ENCODE measurements at regions not wholly inside any gene's neighbourhood (a gene's known extent, or its start where the extent isn't known, plus 50 kb on each side); places are given as distances from the start of the nearest gene placed in this dataset.
"Not testable (repeated sequence)": the region's sequence is repeated elsewhere in the genome, so short reads cannot be mapped to it uniquely, and the experiment has no call there.

- DNase-seq (ENCODE audit: low read depth in 2 of 2), result no peak
Observed at GRCh38 chr10:28135258-28135657, 136.4 kb upstream of the ODAD2 start.

DNA sequence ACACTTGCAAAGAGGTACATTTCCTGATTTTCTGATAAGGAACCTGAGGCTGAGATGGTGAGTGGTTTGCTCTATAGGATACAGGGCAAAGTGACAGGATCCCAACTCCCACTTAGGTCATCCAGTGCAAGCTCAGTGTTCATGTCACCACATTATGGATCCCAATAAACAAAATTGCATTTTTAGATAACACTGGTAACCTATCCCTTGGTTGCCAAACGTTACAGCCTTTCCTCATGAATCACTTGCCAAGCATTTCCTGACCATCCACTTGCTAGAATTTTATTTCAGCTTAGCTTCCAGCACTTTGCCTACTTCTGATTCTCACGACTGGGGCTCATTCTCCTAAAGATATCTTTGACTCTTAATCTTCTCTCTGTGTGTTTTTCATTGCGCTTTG, 131.4 kb upstream of the ODAD2 start:
- DNase-seq (ENCODE audit: low read depth in 2 of 2), result no peak

DNA sequence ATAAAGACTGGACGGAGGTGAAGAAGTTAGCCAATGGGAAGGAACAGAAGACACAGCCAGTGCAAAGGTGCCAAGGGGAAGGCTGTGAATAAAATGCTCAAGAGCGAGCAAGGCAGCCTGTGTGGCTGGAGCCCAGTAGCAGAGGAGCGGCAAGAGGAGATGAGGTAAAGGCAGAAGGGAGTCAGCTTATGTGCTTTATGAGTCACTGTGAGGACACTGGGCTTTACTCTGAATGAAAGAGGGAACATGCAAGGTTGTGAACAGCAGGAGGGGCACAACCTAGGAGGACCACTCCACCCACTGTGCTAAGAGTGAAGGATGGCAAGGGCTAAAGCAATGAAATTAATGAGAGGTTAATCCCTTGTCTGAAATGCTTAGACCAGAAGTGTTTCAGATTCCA, 129.0 kb upstream of the ODAD2 start:
- no peak for DNase-seq (ENCODE audit: low read depth in 2 of 2)

GRCh38 chr10:28125701-28126100, 126.8 kb upstream of the ODAD2 start:
- DNase-seq (ENCODE audit: low read depth in 2 of 2), result no peak

DNA sequence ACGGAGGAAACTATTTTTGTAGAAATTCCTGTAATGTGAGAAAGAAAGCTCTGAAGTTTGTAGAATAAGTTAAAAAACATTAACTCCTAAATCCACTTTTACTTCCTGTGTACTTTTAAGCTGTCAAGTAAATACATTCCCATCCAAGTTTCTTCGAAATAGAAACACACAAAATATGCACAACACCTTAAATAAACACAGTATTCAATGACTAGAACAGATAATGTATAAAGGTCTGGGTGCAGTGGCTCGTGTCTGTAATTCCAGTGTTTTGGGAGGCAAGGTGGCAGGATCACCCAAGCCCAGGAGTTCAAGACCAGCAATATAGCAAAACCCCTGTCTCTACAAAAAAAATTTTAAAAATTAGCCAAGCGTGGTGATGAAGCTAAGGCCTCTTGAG, 121.9 kb upstream of the ODAD2 start:
- no peak for DNase-seq (ENCODE audit: low read depth in 2 of 2)

DNA sequence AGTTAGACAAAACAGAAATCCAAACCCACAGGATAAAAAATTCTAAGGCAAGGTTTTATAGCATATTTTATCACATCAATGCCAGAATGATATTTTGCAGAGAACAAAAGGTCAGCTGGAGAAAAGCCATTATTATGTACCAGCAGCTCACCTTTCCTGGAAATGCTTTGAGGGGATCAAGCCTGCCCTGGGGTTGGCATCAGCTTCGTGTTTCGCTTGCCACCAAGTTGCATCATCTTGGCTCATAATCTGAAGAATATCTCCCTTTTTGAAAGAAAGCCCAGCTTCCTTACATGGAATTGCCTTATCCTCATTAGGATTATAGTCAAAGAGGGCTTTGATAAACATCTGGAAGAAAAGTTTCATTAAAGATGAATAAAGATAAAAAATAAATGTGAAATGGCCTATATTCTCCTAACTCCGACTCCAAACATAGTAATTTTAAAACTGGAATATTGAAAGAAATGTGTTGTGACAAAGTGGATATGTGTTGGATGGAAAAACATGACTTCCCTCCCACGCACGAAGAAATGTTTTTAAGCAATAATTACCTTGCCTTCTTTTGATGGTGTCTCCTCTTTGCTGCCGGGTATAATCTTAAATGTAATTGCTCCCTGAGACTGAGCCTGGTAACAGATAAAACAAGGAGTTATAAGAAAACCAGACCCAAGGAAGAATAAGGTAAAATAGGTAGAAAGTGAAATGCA, 121.3 kb upstream of the ODAD2 start:
- DNase-seq (ENCODE audit: low read depth in 2 of 2), result no peak

DNA sequence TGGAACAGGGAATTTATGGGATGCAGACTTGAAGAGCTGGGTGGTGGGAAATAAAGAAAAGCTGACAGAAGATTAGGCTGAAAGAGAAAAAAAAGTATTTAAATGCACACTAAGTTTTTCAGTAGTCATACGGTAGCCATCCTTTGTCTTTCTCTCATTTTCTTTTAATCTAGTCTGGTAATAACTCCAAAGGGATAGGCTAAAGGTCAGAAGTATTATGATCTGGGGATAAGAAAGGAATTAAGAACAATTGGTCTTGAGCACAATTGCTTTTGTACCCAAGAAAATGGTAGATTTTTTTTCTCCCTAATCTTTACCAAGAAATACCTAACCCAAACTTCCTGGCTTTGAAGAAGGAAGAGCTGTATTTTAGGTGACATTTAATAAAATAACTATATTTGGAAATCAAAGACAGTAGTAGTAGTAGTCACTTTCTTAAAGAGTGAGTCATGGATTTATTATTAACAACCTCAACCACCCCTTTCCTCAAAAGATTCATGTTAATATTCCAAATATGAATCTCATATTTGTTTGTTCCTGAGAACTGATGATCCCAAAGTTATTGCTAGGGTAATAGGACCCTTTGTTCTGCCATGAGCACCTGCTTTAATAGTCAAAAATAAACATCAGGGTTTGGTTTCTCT, 120.2 kb upstream of the ODAD2 start:
- DNase-seq (ENCODE audit: low read depth in 2 of 2), result no peak

GRCh38 chr10:28113202-28113601, 114.3 kb upstream of the ODAD2 start:
- no peak for DNase-seq (ENCODE audit: low read depth in 2 of 2)

- no peak for DNase-seq (ENCODE audit: low read depth in 2 of 2)
Observed at GRCh38 chr10:28111712-28112111, 112.8 kb upstream of the ODAD2 start.

DNA sequence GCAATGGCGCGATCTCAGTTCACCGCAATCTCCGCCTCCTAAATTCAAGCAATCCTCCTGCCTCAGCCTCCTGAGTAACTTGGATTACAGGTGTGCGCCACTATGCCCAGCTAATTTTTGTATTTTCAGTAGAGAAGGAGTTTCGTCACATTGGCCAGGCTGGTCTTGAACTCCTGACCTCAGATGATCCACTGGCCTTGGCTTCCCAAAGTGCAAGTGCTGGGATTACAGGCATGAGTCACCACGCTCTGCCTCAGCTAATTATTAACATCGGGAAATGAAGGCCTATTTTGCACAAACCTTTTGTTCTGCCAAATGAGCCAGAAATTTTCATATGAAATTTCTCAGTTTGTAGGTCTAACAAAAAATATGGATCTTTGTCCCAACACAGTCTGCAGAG, 106.7 kb upstream of the ODAD2 start:
- no peak for DNase-seq (ENCODE audit: low read depth in 2 of 2)

GRCh38 chr10:28097633-28098032, 98.8 kb upstream of the ODAD2 start:
- DNase-seq (ENCODE audit: low read depth in 2 of 2), result no peak

DNA sequence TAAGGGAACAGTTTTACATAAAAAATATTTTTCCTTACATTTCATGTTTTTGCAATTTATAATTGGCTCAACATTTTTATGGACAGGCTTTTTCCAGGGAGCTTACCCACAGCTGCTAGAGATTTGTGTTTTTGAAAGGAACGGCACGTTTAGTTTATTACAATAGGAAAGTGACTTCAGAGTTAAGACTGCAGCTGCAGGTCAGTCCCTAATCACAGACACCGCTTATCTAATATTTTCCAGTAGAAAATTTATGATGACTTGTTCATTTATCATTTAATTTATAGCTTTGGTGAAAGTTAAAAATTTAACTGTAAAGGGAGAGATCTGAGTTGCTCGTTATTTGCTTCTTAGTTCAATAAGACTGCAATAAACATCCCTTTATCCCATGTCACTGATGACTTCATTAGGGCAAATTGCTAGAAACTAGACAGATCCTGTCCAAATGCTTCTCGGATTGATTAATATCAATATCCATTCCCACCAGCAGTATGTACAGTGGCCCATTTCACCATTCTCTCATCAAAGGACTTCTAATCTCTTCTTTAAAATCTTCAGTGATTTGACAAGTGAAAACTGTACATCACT, 97.0 kb upstream of the ODAD2 start:
- no peak for DNase-seq (ENCODE audit: low read depth in 2 of 2)

DNA sequence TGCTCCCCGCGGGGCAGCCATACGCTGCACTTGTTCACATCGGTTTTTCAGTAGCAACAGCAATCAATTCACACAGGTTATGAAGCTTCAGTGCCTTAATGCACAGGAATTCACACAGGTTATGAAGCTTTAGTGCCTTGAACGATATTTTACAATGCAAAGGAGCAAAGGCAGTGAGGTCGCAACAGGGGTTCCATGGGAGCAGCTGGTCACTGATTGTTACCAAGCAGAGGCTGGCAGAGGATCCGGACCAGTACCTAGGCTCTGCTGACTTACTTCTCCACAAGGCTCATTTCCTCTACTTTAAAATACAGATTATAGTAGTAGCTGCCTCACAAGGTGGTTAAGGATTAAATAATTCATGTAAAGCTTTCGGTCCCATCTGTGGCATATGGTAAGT, 95.2 kb upstream of the ODAD2 start:
- no peak for DNase-seq (ENCODE audit: low read depth in 2 of 2)

- DNase-seq (ENCODE audit: low read depth in 2 of 2), result no peak
Observed at GRCh38 chr10:28091913-28092312, 93.0 kb upstream of the ODAD2 start.

DNA sequence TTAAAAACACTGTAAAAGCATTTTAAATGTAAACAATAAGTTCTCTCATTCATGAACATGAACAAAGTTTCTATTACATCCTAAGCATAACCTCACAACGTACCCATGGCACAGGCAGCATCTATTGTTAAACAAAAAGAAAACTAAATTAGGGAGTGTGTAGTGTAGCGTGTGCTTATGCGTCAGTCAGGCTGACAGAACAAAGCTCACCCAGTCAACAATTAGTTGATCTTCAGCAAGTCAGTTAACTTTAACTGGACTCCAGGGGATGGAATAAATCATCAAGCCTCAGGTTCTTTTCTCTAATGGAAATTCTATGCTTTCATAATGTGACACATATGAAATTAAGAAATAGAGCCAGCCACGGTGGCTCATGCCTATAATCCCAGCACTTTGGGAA, 91.6 kb upstream of the ODAD2 start:
- DNase-seq (ENCODE audit: low read depth in 2 of 2), result no peak

- no peak for DNase-seq (ENCODE audit: low read depth in 2 of 2)
Observed at GRCh38 chr10:28089467-28089866, 90.6 kb upstream of the ODAD2 start.

- no peak for DNase-seq (ENCODE audit: low read depth in 2 of 2)
Observed at GRCh38 chr10:28087661-28088351, 88.9 kb upstream of the ODAD2 start.

DNA sequence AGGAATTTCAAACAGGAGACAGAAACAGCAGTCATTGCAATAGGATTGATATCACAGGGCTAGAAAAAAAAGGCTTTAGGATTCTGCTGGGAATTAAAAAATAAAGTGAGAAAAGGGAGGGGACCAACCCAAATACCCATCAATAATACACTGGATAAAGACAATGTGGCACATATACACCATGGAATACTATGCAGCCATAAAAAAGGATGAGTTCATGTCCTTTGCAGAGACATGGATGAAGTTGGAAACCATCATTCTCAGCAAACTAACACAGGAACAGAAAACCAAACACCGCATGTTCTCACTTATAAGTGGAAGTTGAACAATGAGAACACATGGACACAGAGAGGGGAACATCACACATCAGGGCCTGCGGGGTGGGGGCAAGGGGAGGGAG, 86.9 kb upstream of the ODAD2 start:
- not testable (repeated sequence) for DNase-seq (ENCODE audit: low read depth in 2 of 2)

DNA sequence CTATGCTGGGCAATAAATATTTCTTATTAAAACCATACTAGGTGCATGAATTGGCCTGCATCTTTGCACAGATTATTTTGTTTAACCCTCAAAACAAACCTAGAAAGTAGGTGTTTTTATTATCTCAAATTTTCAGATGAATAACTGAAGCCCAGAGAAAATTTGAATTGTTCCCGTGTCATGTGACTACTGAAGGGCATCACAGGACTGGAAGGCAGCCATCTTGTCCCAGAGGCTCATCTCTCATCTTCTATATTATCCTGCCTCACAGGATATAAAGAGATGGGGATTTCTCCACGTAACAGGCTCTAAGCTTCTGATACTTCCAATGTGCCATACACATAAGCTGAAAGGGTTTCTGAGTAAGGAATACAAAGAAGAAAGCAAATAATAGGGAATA, 84.0 kb upstream of the ODAD2 start:
- DNase-seq (ENCODE audit: low read depth in 2 of 2), result no peak

GRCh38 chr10:28082316-28082715, 83.4 kb upstream of the ODAD2 start:
- no peak for DNase-seq (ENCODE audit: low read depth in 2 of 2)

- DNase-seq (ENCODE audit: low read depth in 2 of 2), result no peak
Observed at GRCh38 chr10:28077889-28078288, 79.0 kb upstream of the ODAD2 start.

- no peak for DNase-seq (ENCODE audit: low read depth in 2 of 2)
Observed at GRCh38 chr10:28075424-28075823, 76.5 kb upstream of the ODAD2 start.

- DNase-seq (ENCODE audit: low read depth in 2 of 2), result no peak
Observed at GRCh38 chr10:28072573-28072972, 73.7 kb upstream of the ODAD2 start.
